H1 (cell line): ENCODE measurements at regions not wholly inside any gene's neighbourhood (a gene's known extent, or its start where the extent isn't known, plus 50 kb on each side); places are given as distances from the start of the nearest gene placed in this dataset.

Experiments used
- CBX5 ChIP-seq: fragments of 300-800, 300-1000 bp; sonication (generic); IDR thresholded peaks from 2 replicates; pipeline ENCODE4 v1.7.1; 2016; ENCODE audit warnings: antibody characterized with exemption, low read length, low read depth
- EP300 ChIP-seq, 2 experiments: IDR thresholded peaks; 1 replicate in 1 of 2; 2 replicates in 1 of 2; pipeline ENCODE4 v1.6.1; 2011 to 2012; ENCODE audit warnings: low read depth in 2 of 2, low read length in 2 of 2, mild to moderate bottlenecking in 2 of 2, borderline replicate concordance in 1 of 2, inconsistent platforms in 1 of 2, moderate library complexity in 1 of 2
- EZH2 ChIP-seq: fragments of 200-600 bp; sonication (generic); IDR thresholded peaks from 2 replicates; pipeline ENCODE4 v1.7.1; 2012; ENCODE audit warnings: low read depth, mild to moderate bottlenecking, moderate library complexity, low read length, inconsistent platforms; ENCODE audit not compliant: severe bottlenecking
- JUND ChIP-seq: IDR thresholded peaks from 2 replicates; pipeline ENCODE4 v1.6.1; 2011; ENCODE audit warnings: mild to moderate bottlenecking, improper control_type of control experiment, low read length
- KDM1A ChIP-seq: fragments of 200-600, 300-600 bp; sonication (generic); IDR thresholded peaks from 2 replicates; pipeline ENCODE4 v1.7.1; 2016; ENCODE audit warnings: mild to moderate bottlenecking, low read length, borderline replicate concordance
- MAFK ChIP-seq: IDR thresholded peaks from 2 replicates; pipeline ENCODE4 v1.6.1; 2012; ENCODE audit warnings: low read depth, mild to moderate bottlenecking, improper control_type of control experiment, low read length
- POLR2A ChIP-seq, 2 experiments: IDR thresholded peaks; 1 replicate in 1 of 2; 2 replicates in 1 of 2; pipeline ENCODE4 v1.6.1; 2011; ENCODE audit warnings: low read depth in 2 of 2, low read length in 2 of 2, mild to moderate bottlenecking in 2 of 2; ENCODE audit errors: control extremely low read depth in 1 of 2
- POLR2AphosphoS5 ChIP-seq: IDR thresholded peaks from 2 replicates; pipeline ENCODE4 v1.6.1; 2011; ENCODE audit warnings: low read depth, low read length
- RAD21 ChIP-seq, 2 experiments: IDR thresholded peaks in 1 of 2; conservative IDR thresholded peaks in 1 of 2; 2 replicates each; pipeline ENCODE4 v1.6.1; 2011; ENCODE audit warnings: low read depth in 2 of 2, low read length in 2 of 2, improper control_type of control experiment in 1 of 2, inconsistent platforms in 1 of 2, mild to moderate bottlenecking in 1 of 2, moderate library complexity in 1 of 2
- RFX5 ChIP-seq: IDR thresholded peaks from 2 replicates; pipeline ENCODE4 v1.6.1; 2011; ENCODE audit warnings: low read depth, low read length, improper control_type of control experiment, borderline replicate concordance
- ZNF274 ChIP-seq: IDR thresholded peaks from 2 replicates; pipeline ENCODE4 v1.7.0; 2012; ENCODE audit warnings: low read length, borderline replicate concordance; ENCODE audit errors: extremely low read depth
- TF ChIP-seq, protein P1 (sequence below), 3 experiments: IDR thresholded peaks; 1 replicate in 2 of 3; 2 replicates in 1 of 3; pipeline versions ENCODE4 v1.5.1 to v1.6.1; 2011; ENCODE audit warnings: low read length in 3 of 3, mild to moderate bottlenecking in 3 of 3, inconsistent platforms in 2 of 3, low read depth in 1 of 3, moderate library complexity in 1 of 3; ENCODE audit not compliant: insufficient read depth in 1 of 3; ENCODE audit errors: control extremely low read depth in 1 of 3
- TF ChIP-seq, protein P2 (sequence below): IDR thresholded peaks from 2 replicates; pipeline ENCODE4 v1.6.1; 2011; ENCODE audit warnings: low read length, improper control_type of control experiment
- TF ChIP-seq, protein P3 (sequence below): IDR thresholded peaks from 2 replicates; pipeline ENCODE4 v1.6.1; 2012; ENCODE audit warnings: inconsistent platforms

DNA sequence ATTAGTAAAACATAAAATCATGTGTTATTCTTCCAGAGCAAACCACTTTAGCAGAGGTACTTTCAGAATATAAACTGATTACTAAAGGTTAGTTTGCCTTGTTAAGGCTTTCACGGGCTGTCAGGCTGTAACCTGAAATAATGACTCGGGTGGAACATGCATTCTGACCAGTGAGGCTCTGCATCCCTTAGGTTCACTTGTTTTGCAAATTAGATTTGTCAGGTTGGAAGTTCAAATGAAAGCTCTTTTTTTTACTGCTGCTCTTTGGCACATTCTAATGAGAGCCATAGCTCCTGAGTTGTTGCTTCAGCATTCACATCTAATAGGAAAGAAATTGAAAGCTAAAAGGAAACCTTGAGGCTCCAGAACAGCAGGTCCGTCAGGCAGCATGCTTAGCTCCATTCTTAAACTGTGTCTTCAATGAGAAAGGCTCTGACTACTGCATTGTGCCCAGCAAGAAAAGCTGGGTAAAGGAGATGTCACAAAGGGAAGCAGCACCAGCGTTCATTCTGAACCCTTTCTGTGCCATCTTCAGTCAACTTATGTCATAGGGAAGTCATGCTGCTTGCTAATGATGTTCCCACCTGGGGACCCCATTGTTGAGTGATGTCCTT, 445.5 kb upstream of the FBXO33 start:
- TF ChIP-seq, protein P1, sequence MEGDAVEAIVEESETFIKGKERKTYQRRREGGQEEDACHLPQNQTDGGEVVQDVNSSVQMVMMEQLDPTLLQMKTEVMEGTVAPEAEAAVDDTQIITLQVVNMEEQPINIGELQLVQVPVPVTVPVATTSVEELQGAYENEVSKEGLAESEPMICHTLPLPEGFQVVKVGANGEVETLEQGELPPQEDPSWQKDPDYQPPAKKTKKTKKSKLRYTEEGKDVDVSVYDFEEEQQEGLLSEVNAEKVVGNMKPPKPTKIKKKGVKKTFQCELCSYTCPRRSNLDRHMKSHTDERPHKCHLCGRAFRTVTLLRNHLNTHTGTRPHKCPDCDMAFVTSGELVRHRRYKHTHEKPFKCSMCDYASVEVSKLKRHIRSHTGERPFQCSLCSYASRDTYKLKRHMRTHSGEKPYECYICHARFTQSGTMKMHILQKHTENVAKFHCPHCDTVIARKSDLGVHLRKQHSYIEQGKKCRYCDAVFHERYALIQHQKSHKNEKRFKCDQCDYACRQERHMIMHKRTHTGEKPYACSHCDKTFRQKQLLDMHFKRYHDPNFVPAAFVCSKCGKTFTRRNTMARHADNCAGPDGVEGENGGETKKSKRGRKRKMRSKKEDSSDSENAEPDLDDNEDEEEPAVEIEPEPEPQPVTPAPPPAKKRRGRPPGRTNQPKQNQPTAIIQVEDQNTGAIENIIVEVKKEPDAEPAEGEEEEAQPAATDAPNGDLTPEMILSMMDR (IDR thresholded peaks at IDR 0.05; ENCODE audit: control extremely low read depth in 1 of 3, insufficient read depth in 1 of 3, low read depth in 1 of 3, low read length in 3 of 3) = no peak
- TF ChIP-seq POLR2A (IDR thresholded peaks at IDR 0.05; ENCODE audit: control extremely low read depth in 1 of 2, low read depth in 2 of 2, low read length in 2 of 2) (no peak), EZH2 (no peak), KDM1A (no peak), POLR2AphosphoS5 (no peak), EP300 (IDR thresholded peaks at IDR 0.05; ENCODE audit: borderline replicate concordance in 1 of 2, low read depth in 2 of 2, low read length in 2 of 2) (no peak), RFX5 (no peak), CBX5 (no peak), MAFK (no peak), RAD21 (IDR thresholded peaks at IDR 0.05 in 1 of 2, conservative IDR thresholded peaks at IDR 0.05 in 1 of 2; ENCODE audit: low read depth in 2 of 2, low read length in 2 of 2) (no peak), ZNF274 (no peak), JUND (no peak)
- TF ChIP-seq, protein P2, sequence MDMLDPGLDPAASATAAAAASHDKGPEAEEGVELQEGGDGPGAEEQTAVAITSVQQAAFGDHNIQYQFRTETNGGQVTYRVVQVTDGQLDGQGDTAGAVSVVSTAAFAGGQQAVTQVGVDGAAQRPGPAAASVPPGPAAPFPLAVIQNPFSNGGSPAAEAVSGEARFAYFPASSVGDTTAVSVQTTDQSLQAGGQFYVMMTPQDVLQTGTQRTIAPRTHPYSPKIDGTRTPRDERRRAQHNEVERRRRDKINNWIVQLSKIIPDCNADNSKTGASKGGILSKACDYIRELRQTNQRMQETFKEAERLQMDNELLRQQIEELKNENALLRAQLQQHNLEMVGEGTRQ = no peak
- TF ChIP-seq, protein P3, sequence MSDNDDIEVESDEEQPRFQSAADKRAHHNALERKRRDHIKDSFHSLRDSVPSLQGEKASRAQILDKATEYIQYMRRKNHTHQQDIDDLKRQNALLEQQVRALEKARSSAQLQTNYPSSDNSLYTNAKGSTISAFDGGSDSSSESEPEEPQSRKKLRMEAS = no peak
